Adrenal gland (tissue), 5 donors: ENCODE measurements at regions not wholly inside any gene's neighbourhood (a gene's known extent, or its start where the extent isn't known, plus 50 kb on each side); places are given as distances from the start of the nearest gene placed in this dataset.

Experiments used
- POLR2A ChIP-seq, 2 donors: fragments of 450-650 bp; IDR thresholded peaks; one replicate each; pipeline ENCODE4 v1.6.1; 2017; ENCODE audit warnings: antibody characterized with exemption in 2 of 2, mild to moderate bottlenecking in 2 of 2, moderate library complexity in 1 of 2
- TF ChIP-seq, protein P1 (sequence below), 6 experiments: fragments of 450-650 bp in 4 of 6; fragments of 200-600 bp in 2 of 6; sonication (generic) in 1 of 6; IDR thresholded peaks; 1 replicate in 5 of 6; 2 replicates in 1 of 6; pipeline versions ENCODE4 v1.5.1 to v1.8.0; 2016 to 2021; ENCODE audit warnings: antibody characterized with exemption in 6 of 6, mild to moderate bottlenecking in 2 of 6, moderate library complexity in 1 of 6
- donor health status: DM: no; HTN: no; CAD: no.

DNA sequence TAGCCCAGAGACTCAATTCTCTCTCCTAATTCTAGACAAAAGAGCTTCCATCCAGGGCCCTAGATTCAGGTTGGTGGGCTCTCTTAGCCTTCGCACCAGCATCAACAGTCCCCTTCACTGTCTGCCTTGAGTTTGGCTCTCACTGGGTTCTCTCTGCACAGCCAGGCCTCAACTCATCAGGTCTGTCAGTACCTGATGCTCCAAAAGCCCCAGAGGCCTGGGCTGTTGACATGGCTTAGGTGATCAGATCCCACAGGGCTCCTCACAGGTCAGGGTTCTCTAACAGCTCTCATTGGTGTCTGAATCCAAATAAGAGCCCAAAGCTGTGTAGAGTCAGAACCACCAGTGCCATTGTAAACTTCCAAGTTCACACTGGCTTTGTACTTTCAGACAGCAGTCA is 206.6 kb upstream of the PPP2R3A start:
- TF ChIP-seq, protein P1, sequence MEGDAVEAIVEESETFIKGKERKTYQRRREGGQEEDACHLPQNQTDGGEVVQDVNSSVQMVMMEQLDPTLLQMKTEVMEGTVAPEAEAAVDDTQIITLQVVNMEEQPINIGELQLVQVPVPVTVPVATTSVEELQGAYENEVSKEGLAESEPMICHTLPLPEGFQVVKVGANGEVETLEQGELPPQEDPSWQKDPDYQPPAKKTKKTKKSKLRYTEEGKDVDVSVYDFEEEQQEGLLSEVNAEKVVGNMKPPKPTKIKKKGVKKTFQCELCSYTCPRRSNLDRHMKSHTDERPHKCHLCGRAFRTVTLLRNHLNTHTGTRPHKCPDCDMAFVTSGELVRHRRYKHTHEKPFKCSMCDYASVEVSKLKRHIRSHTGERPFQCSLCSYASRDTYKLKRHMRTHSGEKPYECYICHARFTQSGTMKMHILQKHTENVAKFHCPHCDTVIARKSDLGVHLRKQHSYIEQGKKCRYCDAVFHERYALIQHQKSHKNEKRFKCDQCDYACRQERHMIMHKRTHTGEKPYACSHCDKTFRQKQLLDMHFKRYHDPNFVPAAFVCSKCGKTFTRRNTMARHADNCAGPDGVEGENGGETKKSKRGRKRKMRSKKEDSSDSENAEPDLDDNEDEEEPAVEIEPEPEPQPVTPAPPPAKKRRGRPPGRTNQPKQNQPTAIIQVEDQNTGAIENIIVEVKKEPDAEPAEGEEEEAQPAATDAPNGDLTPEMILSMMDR (IDR thresholded peaks at IDR 0.05), result no peak
- TF ChIP-seq POLR2A (IDR thresholded peaks at IDR 0.05), result no peak
